ENCODE measurements at regions not wholly inside any gene's neighbourhood (a gene's known extent, or its start where the extent isn't known, plus 50 kb on each side); places are given as distances from the start of the nearest gene placed in this dataset.

DNA sequence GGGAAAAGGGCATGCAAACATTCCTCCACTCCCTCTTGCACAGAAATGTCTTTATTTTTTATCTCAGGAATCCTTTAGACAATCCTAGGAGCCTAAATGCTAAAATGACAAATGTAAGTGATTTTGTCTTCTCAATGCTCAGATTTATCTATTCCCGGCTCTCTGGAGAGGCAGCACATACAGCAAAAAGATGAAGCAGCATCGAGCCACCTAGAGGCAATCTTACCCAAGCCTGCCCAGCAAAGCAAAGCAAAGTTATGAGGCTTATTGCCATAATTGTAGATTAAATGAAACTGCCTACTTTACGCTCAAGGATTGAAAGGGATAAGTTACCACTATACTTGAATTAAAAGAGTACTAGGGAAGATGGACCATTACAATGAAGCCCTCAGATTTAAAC, 750.4 kb upstream of the NR2F2 start:
- intact Hi-C loops (cut with DNase I), result no loop called here
- ATAC-seq (no peak), DNase-seq (no peak)
- H3K9me3 ChIP-seq, result no peaks in the 10 kb centered on the region
- H3K36me3 ChIP-seq, result no peaks in the 10 kb centered on the region
- no peak overlapping the region for H3K27ac ChIP-seq
- TF ChIP-seq, protein P1, sequence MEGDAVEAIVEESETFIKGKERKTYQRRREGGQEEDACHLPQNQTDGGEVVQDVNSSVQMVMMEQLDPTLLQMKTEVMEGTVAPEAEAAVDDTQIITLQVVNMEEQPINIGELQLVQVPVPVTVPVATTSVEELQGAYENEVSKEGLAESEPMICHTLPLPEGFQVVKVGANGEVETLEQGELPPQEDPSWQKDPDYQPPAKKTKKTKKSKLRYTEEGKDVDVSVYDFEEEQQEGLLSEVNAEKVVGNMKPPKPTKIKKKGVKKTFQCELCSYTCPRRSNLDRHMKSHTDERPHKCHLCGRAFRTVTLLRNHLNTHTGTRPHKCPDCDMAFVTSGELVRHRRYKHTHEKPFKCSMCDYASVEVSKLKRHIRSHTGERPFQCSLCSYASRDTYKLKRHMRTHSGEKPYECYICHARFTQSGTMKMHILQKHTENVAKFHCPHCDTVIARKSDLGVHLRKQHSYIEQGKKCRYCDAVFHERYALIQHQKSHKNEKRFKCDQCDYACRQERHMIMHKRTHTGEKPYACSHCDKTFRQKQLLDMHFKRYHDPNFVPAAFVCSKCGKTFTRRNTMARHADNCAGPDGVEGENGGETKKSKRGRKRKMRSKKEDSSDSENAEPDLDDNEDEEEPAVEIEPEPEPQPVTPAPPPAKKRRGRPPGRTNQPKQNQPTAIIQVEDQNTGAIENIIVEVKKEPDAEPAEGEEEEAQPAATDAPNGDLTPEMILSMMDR (IDR thresholded peaks at IDR 0.05), result no peak
- no peak overlapping the region for H3K4me3 ChIP-seq
- H3K27me3 ChIP-seq (ENCODE audit: low read depth), result no peaks in the 10 kb centered on the region
- H3K4me1 ChIP-seq, result no peaks in the 10 kb centered on the region

DNA sequence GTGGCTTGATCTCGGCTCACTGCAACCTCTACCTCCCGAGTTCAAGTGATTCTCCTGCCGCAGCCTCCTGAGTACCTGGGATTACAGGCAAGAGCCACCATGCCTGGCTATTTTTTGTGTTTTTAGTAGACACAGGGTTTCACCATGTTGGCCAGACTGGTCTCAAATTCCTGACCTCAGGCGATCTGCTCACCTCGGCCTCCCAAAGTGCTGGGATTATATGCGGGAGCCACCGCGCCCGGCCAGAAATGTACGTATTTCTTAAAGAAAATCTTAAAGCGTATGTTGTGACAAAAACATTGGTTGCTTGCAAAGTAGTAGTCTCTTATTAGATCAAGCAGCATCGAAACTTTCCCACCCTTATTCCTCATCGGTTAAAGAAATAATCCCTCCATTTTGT, 748.9 kb upstream of the NR2F2 start:
- intact Hi-C loops (cut with DNase I), result no loop called here
- TF ChIP-seq, protein P1 (IDR thresholded peaks at IDR 0.05), result no peak
- no peak overlapping the region for H3K4me3 ChIP-seq
- H3K36me3 ChIP-seq, result no peaks in the 10 kb centered on the region
- no peaks in the 10 kb centered on the region for H3K27me3 ChIP-seq (ENCODE audit: low read depth)
- H3K9me3 ChIP-seq, result no peaks in the 10 kb centered on the region
- no peak for ATAC-seq
- H3K27ac ChIP-seq, result no peak overlapping the region
- no peak for DNase-seq
- H3K4me1 ChIP-seq, result no peaks in the 10 kb centered on the region

DNA sequence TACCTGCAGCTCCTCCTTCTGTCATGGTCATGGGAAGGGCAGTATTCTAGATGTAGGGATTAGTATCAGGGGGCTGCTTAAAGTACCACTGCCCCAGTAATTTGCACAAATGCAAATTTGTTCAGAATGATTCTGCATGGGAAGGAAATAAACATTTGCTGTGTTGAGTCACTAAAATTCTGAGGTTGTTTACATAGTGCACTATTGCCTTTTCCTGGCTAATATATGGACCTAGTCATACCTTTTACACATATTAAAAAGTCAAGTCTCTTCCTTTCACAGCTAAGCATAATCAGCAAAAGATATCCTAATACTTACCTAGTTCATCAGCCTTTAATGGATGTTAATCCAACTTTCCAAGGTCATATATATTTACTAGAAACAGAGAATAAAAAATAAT, 746.4 kb upstream of the NR2F2 start:
- H3K9me3 ChIP-seq, result no peaks in the 10 kb centered on the region
- no peaks in the 10 kb centered on the region for H3K4me1 ChIP-seq
- H3K4me3 ChIP-seq, result no peak overlapping the region
- DNase-seq (no peak), ATAC-seq (no peak)
- intact Hi-C loops (cut with DNase I), result no loop called here
- H3K27ac ChIP-seq, result no peak overlapping the region
- H3K36me3 ChIP-seq, result no peaks in the 10 kb centered on the region
- TF ChIP-seq, protein P1 (IDR thresholded peaks at IDR 0.05), result no peak
- no peaks in the 10 kb centered on the region for H3K27me3 ChIP-seq (ENCODE audit: low read depth)

DNA sequence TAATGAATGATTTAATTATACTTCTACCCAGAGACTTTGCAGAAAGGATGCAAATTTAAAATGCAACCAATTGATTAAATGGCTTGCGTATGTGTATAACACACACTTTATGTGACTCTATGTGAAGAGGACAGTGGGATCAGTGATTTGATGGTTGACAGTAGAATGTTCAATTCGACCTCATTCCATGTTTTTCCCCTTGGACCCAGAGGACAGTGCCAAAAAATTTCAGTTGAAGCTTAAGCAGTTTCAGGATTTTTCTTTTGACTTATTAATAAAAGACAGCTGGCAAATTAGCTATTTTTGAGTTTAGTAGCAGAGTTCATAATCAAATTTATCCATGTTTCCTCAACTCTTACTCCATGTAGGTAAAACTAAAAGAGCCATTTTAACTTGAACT, 742.4 kb upstream of the NR2F2 start:
- ATAC-seq, result no peak
- Histone ChIP-seq H3K4me1 (no peaks in the 10 kb centered on the region), H3K27ac (no peak overlapping the region), H3K4me3 (no peak overlapping the region), H3K9me3 (no peaks in the 10 kb centered on the region), H3K36me3 (no peaks in the 10 kb centered on the region), H3K27me3 (ENCODE audit: low read depth) (no peaks in the 10 kb centered on the region)
- intact Hi-C loops (cut with DNase I), result no loop called here
- TF ChIP-seq, protein P1 (IDR thresholded peaks at IDR 0.05), result no peak
- no peak for DNase-seq

DNA sequence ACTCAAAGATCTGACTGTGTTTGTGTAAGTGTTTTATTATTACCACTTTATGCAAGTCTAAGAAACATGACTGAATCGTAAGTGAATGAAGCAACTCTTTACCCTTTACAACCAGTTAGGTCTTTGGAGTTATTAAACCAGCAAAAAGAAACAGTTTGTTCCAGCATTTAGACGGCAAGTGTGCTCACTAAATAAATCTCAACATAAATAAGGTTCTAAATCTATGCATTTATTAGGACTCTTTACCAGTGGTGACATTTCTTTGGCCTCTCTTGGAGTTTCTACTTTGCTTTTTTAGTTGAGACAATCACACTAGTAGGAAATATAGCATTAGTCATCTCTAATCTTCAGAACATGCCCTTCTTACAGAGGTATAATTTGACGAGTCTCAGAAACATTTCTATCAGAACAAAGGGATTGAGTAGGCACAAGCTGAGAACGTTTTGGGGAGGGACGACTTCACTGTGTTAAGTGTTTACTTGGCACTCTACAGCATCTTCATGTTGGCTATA, 739.9 kb upstream of the NR2F2 start:
- TF ChIP-seq, protein P1 (IDR thresholded peaks at IDR 0.05), result no peak
- Histone ChIP-seq H3K27me3 (ENCODE audit: low read depth) (no peaks in the 10 kb centered on the region), H3K4me1 (no peaks in the 10 kb centered on the region), H3K36me3 (no peaks in the 10 kb centered on the region), H3K27ac (no peak overlapping the region), H3K9me3 (no peaks in the 10 kb centered on the region), H3K4me3 (no peak overlapping the region)
- ATAC-seq, result no peak
- intact Hi-C loops (cut with DNase I), result no loop called here
- no peak for DNase-seq

DNA sequence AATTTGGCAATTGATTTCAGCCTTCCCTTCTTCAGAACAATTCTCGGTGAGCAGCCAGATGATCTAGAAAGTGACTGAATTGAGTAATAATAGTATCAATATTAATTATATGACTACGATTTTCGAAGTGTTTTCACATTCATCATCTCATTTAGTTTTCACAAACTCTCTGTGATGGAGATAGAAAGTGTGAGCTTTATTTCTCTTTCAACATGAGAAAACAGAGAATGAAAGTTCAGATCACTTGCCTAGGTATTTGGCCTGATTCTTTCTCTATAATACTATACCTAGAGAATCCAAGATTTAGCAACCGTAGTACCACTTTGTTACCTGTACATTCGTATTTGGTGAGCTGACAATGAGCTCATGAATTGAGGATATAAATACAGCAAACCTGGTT, 739.2 kb upstream of the NR2F2 start:
- Histone ChIP-seq H3K4me3 (no peak overlapping the region), H3K4me1 (no peaks in the 10 kb centered on the region), H3K36me3 (no peaks in the 10 kb centered on the region), H3K27me3 (ENCODE audit: low read depth) (no peaks in the 10 kb centered on the region), H3K27ac (no peak overlapping the region), H3K9me3 (no peaks in the 10 kb centered on the region)
- ATAC-seq (no peak), DNase-seq (no peak)
- TF ChIP-seq, protein P1 (IDR thresholded peaks at IDR 0.05), result no peak
- intact Hi-C loops (cut with DNase I), result no loop called here

Measured in lower lobe of right lung (tissue), 2 donors.